ENCODE measurements at regions not wholly inside any gene's neighbourhood (a gene's known extent, or its start where the extent isn't known, plus 50 kb on each side); places are given as distances from the start of the nearest gene placed in this dataset.
"Not testable (repeated sequence)": the region's sequence is repeated elsewhere in the genome, so short reads cannot be mapped to it uniquely, and the experiment has no call there.

DNA sequence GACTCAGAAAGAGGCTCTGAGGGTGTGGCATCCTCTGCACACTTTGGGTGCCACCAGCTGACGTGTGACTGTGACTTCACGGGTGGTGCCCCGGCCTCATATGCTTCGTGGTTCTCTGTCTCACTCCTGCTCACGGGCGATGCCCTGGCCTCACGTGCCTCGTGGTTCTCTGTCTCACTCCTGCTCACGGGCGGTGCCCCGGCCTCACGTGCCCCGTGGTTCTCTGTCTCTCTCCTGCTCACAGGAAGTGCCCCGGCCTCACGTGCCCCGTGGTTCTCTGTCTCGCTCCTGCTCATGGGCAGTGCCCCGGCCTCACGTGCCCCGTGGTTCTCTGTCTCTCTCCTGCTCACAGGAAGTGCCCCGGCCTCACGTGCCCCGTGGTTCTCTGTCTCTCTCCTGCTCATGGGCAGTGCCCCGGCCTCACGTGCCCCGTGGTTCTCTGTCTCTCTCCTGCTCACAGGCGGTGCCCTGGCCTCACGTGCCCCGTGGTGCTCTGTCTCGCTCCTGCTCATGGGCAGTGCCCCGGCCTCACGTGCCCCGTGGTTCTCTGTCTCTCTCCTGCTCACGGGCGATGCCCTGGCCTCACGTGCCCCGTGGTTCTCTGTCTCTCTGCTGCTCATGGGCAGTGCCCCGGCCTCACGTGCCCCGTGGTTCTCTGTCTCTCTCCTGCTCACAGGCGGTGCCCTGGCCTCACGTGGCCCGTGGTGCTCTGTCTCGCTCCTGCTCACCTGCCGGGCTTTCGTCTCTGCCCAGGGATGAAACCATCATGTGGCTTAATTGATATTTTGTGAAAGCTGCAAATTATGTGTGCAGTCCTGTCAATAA lies 115.8 kb downstream of the RTP5 start:
- H3K27me3 Mint-ChIP-seq; H3K9me3 Mint-ChIP-seq; H3K36me3 Mint-ChIP-seq (ENCODE audit: insufficient read depth): not testable (repeated sequence)
- DNase-seq (peak; percentile 67 to 71 (median 67)), ATAC-seq (replicated peaks) (peak; percentile 100)
- H3K27ac Mint-ChIP-seq: peak overlapping the region; percentile 85 to 90
- H3K4me1 Mint-ChIP-seq (ENCODE audit: low read depth in 2 of 2): peaks cover 15 to 19% of the 10 kb centered on the region in 2 donors
- H3K4me3 Mint-ChIP-seq: peak overlapping the region; percentile 18 to 21

DNA sequence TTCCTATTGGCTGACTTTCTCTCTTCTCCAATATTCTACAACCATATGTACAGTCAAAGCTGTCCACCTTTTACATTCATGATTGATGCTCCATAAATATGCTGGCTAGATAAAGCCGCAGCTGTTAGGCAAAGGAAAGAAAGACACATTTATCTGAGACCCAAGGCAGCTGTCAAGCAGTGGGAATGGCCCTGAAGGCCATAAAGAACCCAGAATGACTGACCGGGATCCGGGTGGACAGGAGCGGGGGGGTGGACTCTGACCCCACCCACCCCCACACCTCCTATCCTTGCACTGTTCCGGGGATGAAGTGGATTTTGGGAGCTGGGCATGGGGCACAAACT lies 116.4 kb downstream of the RTP5 start:
- H3K36me3 Mint-ChIP-seq (ENCODE audit: insufficient read depth): peaks cover 5% of the 10 kb centered on the region
- no peak for DNase-seq
- peak overlapping the region; percentile 17 to 21 for H3K4me3 Mint-ChIP-seq
- peaks cover 15 to 19% of the 10 kb centered on the region in 2 donors for H3K4me1 Mint-ChIP-seq (ENCODE audit: low read depth in 2 of 2)
- ATAC-seq (replicated peaks): no peak
- H3K27me3 Mint-ChIP-seq: no peaks in the 10 kb centered on the region
- H3K9me3 Mint-ChIP-seq: peaks cover 0 to 1% of the 10 kb centered on the region in 2 donors
- peak overlapping the region; percentile 85 to 90 for H3K27ac Mint-ChIP-seq

DNA sequence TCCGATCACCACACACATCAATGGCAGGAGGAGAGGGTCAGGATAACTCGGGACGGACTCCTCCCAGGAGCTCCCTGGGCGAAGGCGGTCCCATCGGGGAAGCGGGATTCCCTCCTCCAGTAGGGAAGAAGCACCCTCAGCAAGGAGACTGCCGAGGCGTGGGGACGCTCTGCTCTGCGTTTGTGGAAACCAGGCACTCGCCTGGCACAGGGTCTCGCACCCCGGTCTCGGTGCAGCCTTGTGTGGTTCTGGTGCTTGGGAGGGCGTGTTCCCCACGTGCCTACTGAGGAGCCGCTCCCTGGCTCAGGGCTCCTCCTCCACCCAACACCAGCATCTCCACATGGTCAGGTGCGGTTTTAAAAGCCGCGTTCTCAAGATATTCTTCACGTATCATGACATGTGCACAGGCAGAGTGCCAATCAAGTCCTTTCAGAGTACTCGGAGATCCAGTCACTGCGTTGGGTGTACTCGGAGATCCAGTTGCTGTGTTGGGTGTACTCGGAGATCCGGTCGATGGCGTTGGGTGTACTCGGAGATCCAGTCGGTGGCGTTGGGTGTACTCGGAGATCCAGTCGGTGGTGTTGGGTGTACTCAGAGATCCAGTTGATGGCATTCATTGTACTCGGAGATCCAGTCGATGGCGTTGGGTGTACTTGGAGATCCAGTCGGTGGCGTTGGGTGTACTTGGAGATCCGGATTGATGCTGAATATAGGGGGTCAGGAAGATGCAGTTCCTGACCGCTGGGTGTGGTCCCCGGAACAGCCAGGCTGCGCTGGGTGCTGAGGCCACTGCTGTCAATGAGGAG lies 117.5 kb downstream of the RTP5 start:
- H3K9me3 Mint-ChIP-seq: peaks cover 0 to 1% of the 10 kb centered on the region in 2 donors
- DNase-seq: no peak
- H3K27me3 Mint-ChIP-seq: no peaks in the 10 kb centered on the region
- no peak for ATAC-seq (replicated peaks)
- peak overlapping the region in 1 of 2 donors; percentile 41 for H3K27ac Mint-ChIP-seq
- peaks cover 15 to 19% of the 10 kb centered on the region in 2 donors for H3K4me1 Mint-ChIP-seq (ENCODE audit: low read depth in 2 of 2)
- H3K36me3 Mint-ChIP-seq (ENCODE audit: insufficient read depth): peaks cover 5% of the 10 kb centered on the region
- H3K4me3 Mint-ChIP-seq: no peak overlapping the region

DNA sequence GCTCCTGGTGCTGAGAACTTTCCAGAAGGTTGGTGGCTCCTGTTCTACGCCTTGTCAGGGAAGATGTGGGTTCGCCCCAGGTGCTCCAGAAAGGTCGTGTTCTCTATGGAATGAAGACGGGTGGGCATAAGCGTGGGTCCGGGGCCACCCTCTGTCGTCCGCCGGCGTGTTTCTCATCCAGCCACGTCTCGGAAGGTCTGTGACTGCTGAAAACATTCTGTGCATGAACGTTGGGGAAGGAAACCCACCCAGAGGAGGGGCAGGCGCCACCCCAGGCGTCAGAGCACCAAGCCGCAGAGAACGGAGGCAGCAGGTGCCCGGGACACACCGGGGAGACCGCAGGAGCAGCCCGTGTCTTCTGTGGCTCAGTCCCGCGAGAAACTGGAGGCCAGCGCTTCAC lies 118.2 kb downstream of the RTP5 start:
- DNase-seq: no peak
- H3K4me3 Mint-ChIP-seq: no peak overlapping the region
- H3K9me3 Mint-ChIP-seq: peaks cover 0 to 1% of the 10 kb centered on the region in 2 donors
- no peaks in the 10 kb centered on the region for H3K27me3 Mint-ChIP-seq
- H3K36me3 Mint-ChIP-seq (ENCODE audit: insufficient read depth): peaks cover 5% of the 10 kb centered on the region
- H3K27ac Mint-ChIP-seq: no peak overlapping the region
- H3K4me1 Mint-ChIP-seq (ENCODE audit: low read depth in 2 of 2): peaks cover 15 to 19% of the 10 kb centered on the region in 2 donors
- ATAC-seq (replicated peaks): no peak

DNA sequence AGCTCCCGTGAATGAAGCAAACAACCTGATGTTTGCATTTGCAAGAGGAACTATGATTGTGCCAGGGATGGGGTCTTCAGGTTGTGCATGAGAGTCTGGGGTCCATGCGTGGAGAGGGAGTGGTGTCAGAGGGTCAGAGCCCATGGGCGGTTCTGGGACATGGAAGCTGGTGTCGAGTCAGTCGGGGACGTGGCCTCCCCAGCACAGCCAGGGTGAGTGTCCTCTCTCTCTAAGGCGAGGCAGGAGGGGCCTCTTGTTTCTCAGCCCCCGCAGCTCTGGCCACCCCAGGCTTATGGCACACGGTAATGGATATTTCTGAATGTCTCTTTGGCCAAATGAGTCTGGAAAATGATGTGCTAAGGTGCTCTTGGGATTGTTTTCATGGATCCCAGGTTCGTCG lies 118.6 kb downstream of the RTP5 start:
- Mint-ChIP-seq H3K4me3 (no peak overlapping the region), H3K36me3 (ENCODE audit: insufficient read depth) (peaks cover 5% of the 10 kb centered on the region), H3K27me3 (no peaks in the 10 kb centered on the region), H3K27ac (no peak overlapping the region), H3K4me1 (ENCODE audit: low read depth in 2 of 2) (peaks cover 15 to 19% of the 10 kb centered on the region in 2 donors), H3K9me3 (peaks cover 0 to 1% of the 10 kb centered on the region in 2 donors)
- DNase-seq (no peak), ATAC-seq (replicated peaks) (no peak)

DNA sequence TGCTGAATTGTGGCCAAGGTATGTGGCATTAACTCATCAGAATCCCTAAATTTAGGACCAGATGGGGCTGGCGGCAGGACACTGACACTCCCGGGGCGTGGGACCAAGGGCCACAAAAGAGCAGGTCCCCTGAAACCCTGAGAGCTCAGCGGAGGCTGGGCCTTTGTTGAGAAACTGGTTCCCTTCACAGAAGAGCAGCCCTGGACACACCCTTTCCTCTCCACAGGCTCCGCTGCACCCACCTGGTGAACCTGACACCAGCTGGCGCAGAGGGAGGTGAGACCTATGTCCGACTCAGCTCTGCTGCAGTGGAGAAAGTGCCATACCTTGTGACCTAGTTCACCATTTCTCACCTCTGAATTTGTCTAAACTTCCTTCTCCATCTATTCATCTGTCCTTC lies 119.5 kb downstream of the RTP5 start:
- Mint-ChIP-seq H3K4me1 (ENCODE audit: low read depth in 2 of 2) (peaks cover 15 to 17% of the 10 kb centered on the region in 2 donors), H3K9me3 (peaks cover 0 to 1% of the 10 kb centered on the region in 2 donors)

DNA sequence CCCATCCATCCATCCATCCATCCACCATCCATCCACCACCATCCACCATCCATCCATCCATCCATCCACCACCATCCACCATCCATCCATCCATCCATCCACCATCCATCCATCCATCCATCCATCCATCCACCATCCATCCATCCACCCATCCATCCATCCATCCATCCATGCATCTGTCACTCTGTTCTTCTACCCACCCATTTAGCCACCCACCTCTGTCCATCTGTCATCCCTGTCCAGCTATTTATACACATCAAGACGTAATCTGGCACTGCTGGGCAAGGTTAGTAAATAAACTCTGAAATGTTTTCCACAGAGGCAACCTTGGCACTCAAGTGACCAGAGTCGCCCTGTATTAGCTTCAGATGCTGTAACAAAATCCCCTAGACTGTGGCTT lies 120.9 kb downstream of the RTP5 start:
- DNase-seq (no peak), ATAC-seq (replicated peaks) (no peak)
- Mint-ChIP-seq H3K36me3 (ENCODE audit: insufficient read depth) (peaks cover 4% of the 10 kb centered on the region), H3K27ac (no peak overlapping the region), H3K9me3 (peaks cover 0 to 1% of the 10 kb centered on the region in 2 donors), H3K4me1 (ENCODE audit: low read depth in 2 of 2) (peaks cover 6 to 7% of the 10 kb centered on the region in 2 donors), H3K27me3 (no peaks in the 10 kb centered on the region), H3K4me3 (no peak overlapping the region)

More for the DNA sequence above, 119.5 kb downstream of the RTP5 start:
- Mint-ChIP-seq H3K27ac (no peak overlapping the region), H3K4me3 (no peak overlapping the region), H3K36me3 (ENCODE audit: insufficient read depth) (peaks cover 5% of the 10 kb centered on the region), H3K27me3 (no peaks in the 10 kb centered on the region)
- DNase-seq (no peak), ATAC-seq (replicated peaks) (no peak)

DNA sequence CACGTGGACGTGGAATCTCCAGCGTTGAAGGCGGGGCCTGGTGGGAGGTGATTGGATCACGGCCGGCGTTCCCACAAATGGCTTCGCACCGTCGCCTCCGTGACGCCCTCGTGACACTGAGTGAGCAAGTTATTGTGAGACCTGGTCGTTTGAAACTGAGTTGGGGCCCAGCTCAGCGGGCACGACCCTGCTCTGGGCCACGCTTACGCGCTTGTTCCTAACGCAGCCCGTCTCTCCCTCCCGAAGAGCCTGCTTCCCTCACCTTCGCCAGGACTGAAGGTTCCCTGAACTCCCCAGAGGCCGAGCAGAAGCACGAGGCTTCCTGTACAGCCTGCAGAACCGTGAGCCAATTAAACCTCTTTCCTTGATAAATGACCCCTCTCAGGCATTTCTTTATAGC lies 121.8 kb downstream of the RTP5 start:
- H3K36me3 Mint-ChIP-seq (ENCODE audit: insufficient read depth): peaks cover 3% of the 10 kb centered on the region
- no peak for ATAC-seq (replicated peaks)
- DNase-seq: no peak
- H3K4me3 Mint-ChIP-seq: no peak overlapping the region
- peaks cover 0 to 1% of the 10 kb centered on the region in 2 donors for H3K9me3 Mint-ChIP-seq
- no peak overlapping the region for H3K27ac Mint-ChIP-seq
- H3K4me1 Mint-ChIP-seq (ENCODE audit: low read depth in 2 of 2): no peaks in the 10 kb centered on the region
- H3K27me3 Mint-ChIP-seq: no peaks in the 10 kb centered on the region

DNA sequence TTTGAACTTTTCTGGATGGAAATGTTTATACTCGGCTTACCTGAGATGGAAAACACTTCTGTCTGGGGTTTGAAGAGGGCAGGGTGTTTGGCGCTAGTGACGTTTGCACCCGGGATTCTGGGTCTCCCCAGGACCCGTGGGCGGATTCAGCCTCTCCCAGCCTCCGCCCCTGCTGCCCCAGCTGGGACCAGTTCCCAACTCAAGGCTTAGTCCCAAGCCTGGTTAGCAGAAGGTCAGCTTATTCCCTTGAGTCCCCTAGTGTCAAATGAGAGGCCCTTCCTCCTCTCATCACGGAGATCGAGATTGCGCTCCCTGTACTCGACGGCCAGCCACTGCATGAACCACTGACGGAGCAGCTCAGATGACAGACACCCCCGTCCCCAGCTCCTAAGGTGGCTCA lies 123.2 kb downstream of the RTP5 start:
- Mint-ChIP-seq H3K27me3 (peaks cover 0 to 4% of the 10 kb centered on the region in 2 donors), H3K27ac (no peak overlapping the region), H3K4me3 (no peak overlapping the region), H3K36me3 (ENCODE audit: insufficient read depth) (peaks cover 3% of the 10 kb centered on the region), H3K9me3 (peaks cover 0 to 1% of the 10 kb centered on the region in 2 donors), H3K4me1 (ENCODE audit: low read depth in 2 of 2) (no peaks in the 10 kb centered on the region)
- DNase-seq (no peak), ATAC-seq (replicated peaks) (no peak)

DNA sequence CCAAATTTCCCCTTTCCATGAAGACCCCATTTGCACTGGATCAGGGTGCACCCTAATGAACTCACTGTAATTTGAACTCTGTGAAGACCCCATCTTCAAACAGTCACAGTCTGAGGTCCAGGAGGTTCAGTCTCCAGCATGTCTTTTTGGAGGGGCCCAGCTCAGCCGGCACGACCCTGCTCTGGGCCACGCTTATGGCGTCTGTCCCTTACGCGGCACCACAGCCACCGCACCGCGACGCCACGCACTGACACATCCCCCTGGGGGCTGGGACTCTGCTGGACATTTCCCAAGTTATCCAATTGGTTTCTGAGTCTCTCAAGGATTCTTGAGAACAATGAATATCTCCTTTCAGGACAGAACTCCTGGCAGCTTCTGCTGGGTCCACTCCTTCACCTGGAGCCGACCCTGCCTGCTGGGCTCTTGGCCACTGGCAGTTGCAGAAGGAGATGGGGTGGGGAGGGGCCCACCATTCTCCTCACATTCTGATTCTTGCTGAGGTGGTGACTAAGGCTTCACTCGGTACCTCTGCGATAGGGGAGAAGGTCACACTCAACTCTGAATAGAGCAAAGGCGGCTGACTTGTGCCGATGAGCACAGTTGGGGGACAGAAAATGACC lies 124.0 kb downstream of the RTP5 start:
- H3K4me3 Mint-ChIP-seq: no peak overlapping the region
- H3K36me3 Mint-ChIP-seq (ENCODE audit: insufficient read depth): peaks cover 3% of the 10 kb centered on the region
- no peak overlapping the region for H3K27ac Mint-ChIP-seq
- no peaks in the 10 kb centered on the region for H3K4me1 Mint-ChIP-seq (ENCODE audit: low read depth in 2 of 2)
- H3K27me3 Mint-ChIP-seq: peaks cover 0 to 6% of the 10 kb centered on the region in 2 donors
- DNase-seq (no peak), ATAC-seq (replicated peaks) (no peak)
- peaks cover 0 to 1% of the 10 kb centered on the region in 2 donors for H3K9me3 Mint-ChIP-seq

DNA sequence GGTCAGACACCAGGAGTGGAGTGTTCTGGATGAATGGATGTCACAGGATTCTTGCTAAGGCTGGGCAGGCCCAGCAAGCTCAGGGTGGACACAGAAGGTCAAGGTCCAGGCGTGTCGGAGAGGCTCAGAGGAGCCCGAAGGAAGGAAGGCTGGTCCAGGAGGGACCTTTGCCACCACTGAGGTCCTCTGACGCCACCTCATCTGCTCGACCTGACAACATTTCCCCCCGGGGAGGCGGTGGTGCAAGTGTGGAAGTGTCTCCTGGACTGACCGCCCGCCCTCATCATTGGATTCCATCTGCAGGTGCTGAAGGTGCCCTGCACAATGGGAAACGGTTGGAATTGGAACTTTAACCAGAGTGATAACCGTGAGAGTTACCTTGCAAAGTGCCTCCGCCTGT lies 124.6 kb downstream of the RTP5 start:
- H3K4me1 Mint-ChIP-seq (ENCODE audit: low read depth in 2 of 2): no peaks in the 10 kb centered on the region
- peaks cover 0 to 6% of the 10 kb centered on the region in 2 donors for H3K27me3 Mint-ChIP-seq
- ATAC-seq (replicated peaks) (no peak), DNase-seq (no peak)
- H3K36me3 Mint-ChIP-seq (ENCODE audit: insufficient read depth): peaks cover 3% of the 10 kb centered on the region
- H3K4me3 Mint-ChIP-seq: no peak overlapping the region
- H3K27ac Mint-ChIP-seq: no peak overlapping the region
- peaks cover 0 to 1% of the 10 kb centered on the region in 2 donors for H3K9me3 Mint-ChIP-seq

DNA sequence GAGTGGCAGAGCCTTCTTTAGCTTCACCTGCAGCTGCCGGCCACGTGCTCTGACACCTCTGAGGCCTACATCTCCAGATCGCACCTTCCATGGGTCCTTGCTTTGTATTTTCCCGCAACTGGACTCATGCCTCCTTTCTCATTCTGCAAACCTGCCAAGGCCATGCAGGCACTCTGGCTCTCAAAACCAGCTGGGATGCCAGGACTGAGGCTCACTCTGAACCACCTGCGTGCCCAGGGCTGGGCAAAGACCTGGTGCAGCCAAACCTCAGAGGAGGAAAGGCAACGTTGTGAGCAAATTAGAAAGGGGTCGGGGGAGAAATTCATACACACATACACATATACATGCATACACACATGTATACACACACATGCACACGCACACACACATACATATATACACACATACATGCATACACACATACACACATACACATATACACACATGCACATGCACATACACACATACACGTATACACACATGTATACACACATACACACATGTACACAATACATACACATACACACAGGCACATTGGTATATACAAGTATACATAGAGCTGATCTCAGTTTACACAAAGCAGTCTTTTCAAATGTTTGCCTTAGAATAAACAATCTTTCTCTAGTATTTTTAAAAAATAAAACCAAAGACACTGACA lies 125.2 kb downstream of the RTP5 start:
- no peak overlapping the region for H3K4me3 Mint-ChIP-seq
- peaks cover 3% of the 10 kb centered on the region for H3K36me3 Mint-ChIP-seq (ENCODE audit: insufficient read depth)
- no peak overlapping the region for H3K27ac Mint-ChIP-seq
- H3K9me3 Mint-ChIP-seq: no peaks in the 10 kb centered on the region
- H3K27me3 Mint-ChIP-seq: peaks cover 0 to 6% of the 10 kb centered on the region in 2 donors
- DNase-seq (no peak), ATAC-seq (replicated peaks) (no peak)
- H3K4me1 Mint-ChIP-seq (ENCODE audit: low read depth in 2 of 2): no peaks in the 10 kb centered on the region

DNA sequence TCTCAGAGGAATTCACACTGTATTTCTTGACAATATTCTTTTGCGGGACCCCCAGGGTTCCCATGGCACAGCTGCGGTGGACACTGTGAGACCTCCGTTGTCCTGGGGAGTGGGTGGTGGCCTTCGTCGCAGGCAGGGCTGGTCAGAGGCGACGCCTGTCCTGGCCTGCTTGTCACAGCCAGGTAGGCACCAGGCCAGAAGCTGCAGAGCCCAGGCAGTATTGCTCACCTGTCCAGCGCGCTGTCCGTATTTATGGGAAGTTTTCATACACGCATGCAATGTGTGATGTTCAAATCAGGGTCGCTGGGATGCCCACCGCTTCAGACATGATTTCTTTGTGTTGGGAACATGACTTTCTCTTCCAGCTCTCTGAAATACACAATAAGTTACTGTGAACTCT lies 126.6 kb downstream of the RTP5 start:
- DNase-seq: no peak

More for the DNA sequence above, 126.6 kb downstream of the RTP5 start:
- Mint-ChIP-seq H3K4me1 (ENCODE audit: low read depth in 2 of 2) (no peaks in the 10 kb centered on the region), H3K27ac (no peak overlapping the region), H3K27me3 (peaks cover 6% of the 10 kb centered on the region in 2 donors), H3K9me3 (no peaks in the 10 kb centered on the region), H3K36me3 (ENCODE audit: insufficient read depth) (peaks cover 3% of the 10 kb centered on the region), H3K4me3 (no peak overlapping the region)
- ATAC-seq (replicated peaks): no peak
